Left colon (tissue), 2 donors: ENCODE measurements at regions not wholly inside any gene's neighbourhood (a gene's known extent, or its start where the extent isn't known, plus 50 kb on each side); places are given as distances from the start of the nearest gene placed in this dataset.

Source experiments
- ATAC-seq: fragments of 200-7000 bp; cut with Tn5 transposase; one replicate; pipeline ENCODE4 v1.9.1; 2020; ENCODE audit warnings: mild to moderate bottlenecking, moderate library complexity
- DNase-seq, 2 donors: peaks; one replicate each; pipeline ENCODE4 v3.0.0-alpha.2; 2020
- intact Hi-C, 2 donors: fragments of 100-400 bp; cut with DNase I in 1 of 2; cut with micrococcal nuclease in 1 of 2; formaldehyde crosslinking; loops; one replicate each; pipeline versions ENCODE4 v1.11.2 to v1.14.0; 2022; cut with DNase I, micrococcal nuclease
- donor health status: DM: no; HTN: no; CAD: no.
- donor health status: DM: yes; HTN: yes; CAD: no.

DNA sequence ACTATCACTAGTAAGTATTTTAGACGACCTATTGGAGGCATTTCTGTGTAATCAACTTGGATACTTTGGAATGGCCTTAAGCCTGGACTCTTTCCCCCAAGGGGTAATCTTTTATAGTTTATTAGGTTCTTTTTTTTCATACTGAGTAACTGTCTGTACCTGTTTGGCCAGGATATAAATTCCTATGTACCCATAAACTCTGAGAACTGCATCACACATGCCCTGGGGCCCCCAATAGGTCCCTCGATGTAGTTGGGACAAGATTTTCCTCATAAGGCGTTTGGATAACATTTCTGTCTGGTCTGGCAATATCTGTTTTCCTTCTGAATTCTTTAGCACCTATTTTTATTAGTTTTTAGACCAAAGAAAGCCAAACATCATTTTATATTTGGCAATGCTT is 86.4 kb upstream of the WNT7A start:
- intact Hi-C loops = no loop called here
- DNase-seq = no peak
- ATAC-seq = no peak

- DNase-seq = no peak
- ATAC-seq = no peak
- intact Hi-C loops = no loop called here
Observed at GRCh38 chr3:13963137-13963886, 83.4 kb upstream of the WNT7A start.

- ATAC-seq (no peak), DNase-seq (no peak)
- intact Hi-C loops = no loop called here
Observed at GRCh38 chr3:13954741-13955483, 75.0 kb upstream of the WNT7A start.

GRCh38 chr3:13954266-13954665 is 74.4 kb upstream of the WNT7A start:
- intact Hi-C loops = no loop called here
- ATAC-seq (no peak), DNase-seq (no peak)

DNA sequence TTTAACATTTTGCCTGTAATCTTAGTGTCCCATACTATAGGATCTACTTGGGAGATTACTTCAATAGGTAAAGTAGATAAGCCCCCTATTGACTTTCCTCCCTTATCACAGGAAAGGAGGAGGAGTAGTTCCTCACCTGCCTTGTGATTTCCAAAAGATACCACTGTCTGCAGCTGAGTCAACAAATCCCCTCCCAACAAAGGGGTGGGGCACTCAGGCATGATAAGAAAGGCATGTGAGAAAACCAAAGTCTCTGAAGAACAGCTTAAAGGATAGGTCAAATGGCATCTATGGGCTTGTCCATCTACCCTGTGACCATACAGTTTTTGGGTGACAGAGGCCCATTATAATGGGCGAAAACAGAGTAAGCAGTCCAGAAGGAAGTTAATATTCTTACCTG is 71.3 kb upstream of the WNT7A start:
- DNase-seq (peak in 1 of 2 donors; percentile 18), ATAC-seq (peak; percentile 84)
- intact Hi-C loops = no loop called here

DNA sequence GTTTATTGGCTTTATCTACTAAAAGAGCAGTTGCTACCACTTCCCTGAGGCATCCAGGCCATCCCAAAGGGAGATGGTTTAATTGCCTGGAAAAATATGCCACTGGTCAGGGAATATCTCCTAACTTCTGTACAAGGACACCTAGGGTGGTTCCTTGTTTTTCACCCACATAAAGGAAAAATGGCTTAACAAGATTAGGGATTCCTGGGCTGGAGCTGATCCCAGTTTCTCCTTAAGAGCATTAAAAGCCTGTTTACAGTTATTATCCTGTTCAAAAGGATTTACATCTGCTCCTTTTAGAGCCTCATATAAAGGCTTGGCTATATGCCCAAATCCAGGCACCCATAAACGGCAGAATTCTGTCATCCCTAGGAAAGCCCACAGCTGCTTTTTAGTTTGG is 70.2 kb upstream of the WNT7A start:
- DNase-seq = no peak
- peak; percentile 62 for ATAC-seq
- intact Hi-C loops = no loop called here

GRCh38 chr3:13947912-13948311 is 68.0 kb upstream of the WNT7A start:
- no peak for ATAC-seq
- intact Hi-C loops = no loop called here

GRCh38 chr3:13939206-13939605 is 59.3 kb upstream of the WNT7A start:
- no peak for ATAC-seq
- intact Hi-C loops = no loop called here

More at GRCh38 chr3:13947912-13948311, 68.0 kb upstream of the WNT7A start:
- DNase-seq = no peak

GRCh38 chr3:13937131-13937530 is 57.3 kb upstream of the WNT7A start:
- intact Hi-C loops = no loop called here
- DNase-seq (no peak), ATAC-seq (no peak)

More at GRCh38 chr3:13939206-13939605, 59.3 kb upstream of the WNT7A start:
- no peak for DNase-seq

DNA sequence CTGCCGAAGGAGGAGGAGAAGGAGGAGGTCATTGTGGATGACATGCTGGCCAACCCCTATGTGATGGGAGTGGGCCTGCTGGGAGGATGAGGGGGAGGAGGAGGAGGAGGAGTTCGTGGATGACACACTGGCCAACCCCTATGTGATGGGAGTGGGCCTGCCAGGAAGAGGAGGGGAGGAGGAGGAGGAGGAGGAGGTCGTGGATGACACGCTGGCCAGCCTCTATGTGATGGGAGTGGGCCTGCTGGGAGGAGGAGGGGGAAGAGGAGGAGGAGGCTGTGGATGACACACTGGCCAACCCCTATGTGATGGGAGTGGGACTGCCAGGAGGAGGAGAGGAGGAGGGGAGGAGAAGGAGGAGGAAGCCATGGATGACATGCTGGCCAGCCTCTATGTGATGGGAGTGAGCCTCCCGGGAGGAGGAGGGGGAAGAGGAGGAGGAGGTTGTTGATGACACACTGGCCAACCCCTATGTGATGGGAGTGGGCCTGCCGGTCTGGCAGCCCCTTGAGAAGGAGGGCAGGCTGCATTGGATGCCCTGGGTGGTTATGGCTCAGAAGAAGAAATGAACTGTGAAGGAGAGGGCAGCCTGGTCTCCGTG is 55.7 kb upstream of the WNT7A start:
- intact Hi-C loops = no loop called here
- ATAC-seq (no peak), DNase-seq (no peak)

DNA sequence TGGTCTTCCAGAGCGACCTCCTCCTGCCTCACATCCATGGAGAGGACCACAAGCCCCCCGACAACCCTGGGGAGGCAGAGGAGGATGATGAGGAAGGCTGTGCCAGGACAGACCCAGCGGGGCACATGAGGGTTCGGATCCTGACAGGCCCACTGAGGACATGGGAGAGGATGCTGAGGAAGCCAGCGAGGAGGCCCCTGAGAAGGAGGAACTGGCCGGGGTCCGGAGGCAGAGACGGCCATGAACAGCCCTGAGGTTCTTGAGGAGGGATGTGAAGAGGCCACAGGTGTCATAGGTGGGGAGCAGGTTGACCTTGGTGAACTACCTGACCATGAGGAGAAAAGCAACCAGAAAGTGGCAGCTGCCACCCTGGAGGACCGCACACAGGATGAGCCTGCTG is 54.9 kb upstream of the WNT7A start:
- intact Hi-C loops = no loop called here
- no peak for ATAC-seq
- DNase-seq = no peak

DNA sequence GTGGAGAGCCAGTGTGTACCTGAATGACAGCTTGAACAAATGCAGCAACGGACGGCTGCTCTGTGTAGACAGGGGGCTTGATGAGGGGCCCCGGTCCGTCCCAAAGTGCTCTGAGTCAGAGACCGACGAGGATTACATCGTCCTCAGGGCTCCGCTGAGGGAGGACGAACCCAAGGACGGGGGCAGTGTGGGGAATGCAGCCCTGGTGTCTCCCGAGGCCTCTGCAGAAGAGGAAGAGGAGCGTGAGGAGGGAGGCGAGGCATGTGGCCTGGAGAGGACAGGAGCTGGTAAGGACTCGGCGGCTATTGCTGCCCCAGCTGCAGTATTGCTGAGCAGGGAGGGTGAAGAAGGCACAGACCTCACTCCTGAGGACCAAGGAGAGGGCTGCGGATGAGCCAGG is 54.4 kb upstream of the WNT7A start:
- DNase-seq (no peak), ATAC-seq (no peak)
- intact Hi-C loops = no loop called here

DNA sequence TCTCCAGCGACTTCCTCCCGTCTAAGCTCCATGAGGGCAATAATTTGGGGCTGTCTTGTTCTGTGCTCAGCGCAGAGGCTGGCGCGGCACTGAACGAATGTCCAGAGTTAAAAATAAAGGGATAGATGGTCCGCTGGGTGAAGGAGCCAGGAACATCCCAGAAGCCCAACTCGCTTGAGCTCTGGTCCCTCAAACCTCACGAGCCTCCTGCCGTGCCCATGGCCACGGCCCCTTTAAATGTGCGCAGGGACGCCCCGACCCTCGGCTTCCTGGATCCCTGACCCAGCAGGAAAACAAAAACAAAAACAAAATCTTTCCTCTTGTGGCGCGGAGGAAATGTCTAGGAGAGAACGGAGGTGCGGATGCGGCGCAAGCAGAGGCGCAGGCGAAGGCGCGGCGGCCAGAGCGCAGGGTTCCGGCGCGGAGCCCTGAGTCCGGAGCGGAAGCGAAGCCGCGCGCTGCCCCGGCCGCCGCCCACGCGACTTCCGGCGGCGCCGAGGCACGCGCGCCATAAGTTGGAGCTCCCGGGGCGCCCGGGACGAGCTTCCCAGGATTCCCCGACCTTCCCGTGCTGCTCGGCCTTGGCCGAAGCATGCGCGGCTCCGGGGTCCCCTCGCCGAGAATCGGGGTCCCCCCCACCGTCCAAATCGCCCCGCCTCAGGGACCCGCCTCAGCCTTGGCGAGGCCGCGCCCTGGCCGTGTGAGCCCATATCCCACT is 52.9 kb upstream of the WNT7A start:
- DNase-seq (no peak), ATAC-seq (no peak)
- intact Hi-C loops = no loop called here

- ATAC-seq (no peak), DNase-seq (no peak)
- intact Hi-C loops = no loop called here
Observed at GRCh38 chr3:13931172-13931571, 51.3 kb upstream of the WNT7A start.
